Vagina (tissue), 2 donors: ENCODE measurements at regions not wholly inside any gene's neighbourhood (a gene's known extent, or its start where the extent isn't known, plus 50 kb on each side); places are given as distances from the start of the nearest gene placed in this dataset.

ENCODE experiments used
- DNase-seq, 2 donors: peaks; one replicate each; pipeline ENCODE4 v3.0.0-alpha.2; 2017; ENCODE audit errors: extremely low spot score in 2 of 2
- H3K27ac ChIP-seq: fragments of 200-600 bp; sonication (generic); one replicate; pipeline ENCODE4 v1.5.1; 2019
- H3K27me3 ChIP-seq: fragments of 200-600 bp; sonication (generic); one replicate; pipeline ENCODE4 v1.5.1; 2019
- H3K36me3 ChIP-seq, 2 donors: fragments of 200-600 bp; sonication (generic); one replicate each; pipeline ENCODE4 v1.5.1; 2017 to 2019
- H3K4me1 ChIP-seq: fragments of 200-600 bp; sonication (generic); one replicate; pipeline ENCODE4 v1.5.1; 2019
- H3K4me3 ChIP-seq, 2 donors: fragments of 200-600 bp; sonication (generic); 1 replicate in 1 of 2; 2 replicates in 1 of 2; pipeline ENCODE4 v1.5.1; 2016 to 2019
- H3K9me3 ChIP-seq: fragments of 200-600 bp; sonication (generic); one replicate; pipeline ENCODE4 v1.5.1; 2019
- CTCF ChIP-seq, 3 experiments: fragments of 450-650 bp in 2 of 3; fragments of 200-600 bp in 1 of 3; sonication (generic) in 1 of 3; IDR thresholded peaks; one replicate each; pipeline ENCODE4 v1.5.1; 2017 to 2019; ENCODE audit warnings: antibody characterized with exemption in 3 of 3, mild to moderate bottlenecking in 2 of 3, moderate library complexity in 2 of 3
- POLR2A ChIP-seq, 2 donors: fragments of 450-650 bp; IDR thresholded peaks; one replicate each; pipeline ENCODE4 v1.6.1; 2017; ENCODE audit warnings: antibody characterized with exemption in 2 of 2, mild to moderate bottlenecking in 2 of 2, moderate library complexity in 2 of 2
- POLR2AphosphoS5 ChIP-seq, 2 donors: sonication (generic); formaldehyde crosslinking; IDR thresholded peaks; one replicate each; pipeline ENCODE4 v1.9.0; 2017; ENCODE audit warnings: antibody characterized with exemption in 2 of 2, mild to moderate bottlenecking in 2 of 2, low read depth in 1 of 2; ENCODE audit not compliant: insufficient read depth in 1 of 2
- intact Hi-C: fragments of 100-400 bp; cut with DNase I; formaldehyde crosslinking; loops from one replicate; pipeline ENCODE4 v1.15.1; 2023

GRCh38 chr19:33898062-33898677, 101.5 kb downstream of the KCTD15 start:
- Histone ChIP-seq H3K36me3 (no peaks in the 10 kb centered on the region), H3K9me3 (peaks cover 15% of the 10 kb centered on the region), H3K4me3 (no peak overlapping the region), H3K27ac (no peak overlapping the region), H3K4me1 (no peaks in the 10 kb centered on the region), H3K27me3 (no peaks in the 10 kb centered on the region)
- no peak for DNase-seq
- intact Hi-C loops = no loop called here
- no peak for TF ChIP-seq POLR2A (IDR thresholded peaks at IDR 0.05)
- no peak for TF ChIP-seq CTCF (IDR thresholded peaks at IDR 0.05)
- no peak for TF ChIP-seq POLR2AphosphoS5 (IDR thresholded peaks at IDR 0.05; ENCODE audit: insufficient read depth in 1 of 2, low read depth in 1 of 2)

GRCh38 chr19:33900817-33901216, 104.1 kb downstream of the KCTD15 start:
- no peak for DNase-seq
- H3K27ac ChIP-seq = no peak overlapping the region
- no peaks in the 10 kb centered on the region for H3K27me3 ChIP-seq
- peaks cover 12% of the 10 kb centered on the region for H3K4me1 ChIP-seq
- no peak for TF ChIP-seq CTCF (IDR thresholded peaks at IDR 0.05)
- TF ChIP-seq POLR2AphosphoS5 (IDR thresholded peaks at IDR 0.05; ENCODE audit: insufficient read depth in 1 of 2, low read depth in 1 of 2) = no peak
- TF ChIP-seq POLR2A (IDR thresholded peaks at IDR 0.05) = no peak
- H3K36me3 ChIP-seq = no peaks in the 10 kb centered on the region
- no peak overlapping the region for H3K4me3 ChIP-seq
- intact Hi-C loops = no loop called here
- H3K9me3 ChIP-seq = peaks cover 15% of the 10 kb centered on the region

- Histone ChIP-seq H3K9me3 (peaks cover 12% of the 10 kb centered on the region), H3K27ac (no peak overlapping the region), H3K4me3 (no peak overlapping the region), H3K36me3 (no peaks in the 10 kb centered on the region), H3K4me1 (peaks cover 14% of the 10 kb centered on the region), H3K27me3 (no peaks in the 10 kb centered on the region)
- no peak for DNase-seq
- no peak for TF ChIP-seq CTCF (IDR thresholded peaks at IDR 0.05)
- no peak for TF ChIP-seq POLR2AphosphoS5 (IDR thresholded peaks at IDR 0.05; ENCODE audit: insufficient read depth in 1 of 2, low read depth in 1 of 2)
- TF ChIP-seq POLR2A (IDR thresholded peaks at IDR 0.05) = no peak
- intact Hi-C loops = no loop called here
Measured at GRCh38 chr19:33902395-33902794, 105.7 kb downstream of the KCTD15 start.

- Histone ChIP-seq H3K27me3 (no peaks in the 10 kb centered on the region), H3K4me3 (no peak overlapping the region), H3K4me1 (peaks cover 14% of the 10 kb centered on the region), H3K9me3 (peaks cover 7% of the 10 kb centered on the region), H3K27ac (no peak overlapping the region), H3K36me3 (no peaks in the 10 kb centered on the region)
- TF ChIP-seq POLR2AphosphoS5 (IDR thresholded peaks at IDR 0.05; ENCODE audit: insufficient read depth in 1 of 2, low read depth in 1 of 2) (no peak), CTCF (IDR thresholded peaks at IDR 0.05) (no peak), POLR2A (IDR thresholded peaks at IDR 0.05) (no peak)
- intact Hi-C loops = no loop called here
- no peak for DNase-seq
Measured at GRCh38 chr19:33902802-33903488, 106.3 kb downstream of the KCTD15 start.

- DNase-seq = no peak
- Histone ChIP-seq H3K4me1 (peaks cover 14% of the 10 kb centered on the region), H3K9me3 (peaks cover 4% of the 10 kb centered on the region), H3K4me3 (no peak overlapping the region), H3K27ac (no peak overlapping the region), H3K36me3 (no peaks in the 10 kb centered on the region), H3K27me3 (no peaks in the 10 kb centered on the region)
- TF ChIP-seq POLR2AphosphoS5 (IDR thresholded peaks at IDR 0.05; ENCODE audit: insufficient read depth in 1 of 2, low read depth in 1 of 2) (no peak), POLR2A (IDR thresholded peaks at IDR 0.05) (no peak), CTCF (IDR thresholded peaks at IDR 0.05) (no peak)
- intact Hi-C loops = no loop called here
Measured at GRCh38 chr19:33903489-33903850, 106.8 kb downstream of the KCTD15 start.
